ENCODE measurements at regions not wholly inside any gene's neighbourhood (a gene's known extent, or its start where the extent isn't known, plus 50 kb on each side); places are given as distances from the start of the nearest gene placed in this dataset.

GRCh38 chr1:213429642-213430041 lies 378.6 kb downstream of the RPS6KC1 start:
- in situ Hi-C loops (cut with MboI; ENCODE audit: low pct_unique_long_range_greater_than_20kb, low sequenced_read_pairs, unreplicated experiment): no loop called here
- no peak for TF ChIP-seq CTCF (IDR thresholded peaks at IDR 0.05; ENCODE audit: extremely low read depth, insufficient read depth, missing control alignments)
- no peak for DNase-seq (ENCODE audit: low spot score)

GRCh38 chr1:213435715-213436114 lies 384.7 kb downstream of the RPS6KC1 start:
- no peak for TF ChIP-seq CTCF (IDR thresholded peaks at IDR 0.05; ENCODE audit: extremely low read depth, insufficient read depth, missing control alignments)
- in situ Hi-C loops (cut with MboI; ENCODE audit: low pct_unique_long_range_greater_than_20kb, low sequenced_read_pairs, unreplicated experiment): no loop called here
- DNase-seq (ENCODE audit: low spot score): no peak

GRCh38 chr1:213438339-213438738 lies 387.3 kb downstream of the RPS6KC1 start:
- DNase-seq (ENCODE audit: low spot score): no peak
- in situ Hi-C loops (cut with MboI; ENCODE audit: low pct_unique_long_range_greater_than_20kb, low sequenced_read_pairs, unreplicated experiment): no loop called here

GRCh38 chr1:213439703-213440102 lies 388.7 kb downstream of the RPS6KC1 start:
- in situ Hi-C loops (cut with MboI; ENCODE audit: low pct_unique_long_range_greater_than_20kb, low sequenced_read_pairs, unreplicated experiment): no loop called here
- no peak for TF ChIP-seq CTCF (IDR thresholded peaks at IDR 0.05; ENCODE audit: extremely low read depth, insufficient read depth, missing control alignments)
- DNase-seq (ENCODE audit: low spot score): no peak

More at GRCh38 chr1:213438339-213438738, 387.3 kb downstream of the RPS6KC1 start:
- TF ChIP-seq CTCF (IDR thresholded peaks at IDR 0.05; ENCODE audit: extremely low read depth, insufficient read depth, missing control alignments): no peak

- no peak for TF ChIP-seq CTCF (IDR thresholded peaks at IDR 0.05; ENCODE audit: extremely low read depth, insufficient read depth, missing control alignments)
- in situ Hi-C loops (cut with MboI; ENCODE audit: low pct_unique_long_range_greater_than_20kb, low sequenced_read_pairs, unreplicated experiment): no loop called here
- no peak for DNase-seq (ENCODE audit: low spot score)
Observed at GRCh38 chr1:213440766-213441165, 389.7 kb downstream of the RPS6KC1 start.

GRCh38 chr1:213443415-213443814 lies 392.4 kb downstream of the RPS6KC1 start:
- in situ Hi-C loops (cut with MboI; ENCODE audit: low pct_unique_long_range_greater_than_20kb, low sequenced_read_pairs, unreplicated experiment): no loop called here
- DNase-seq (ENCODE audit: low spot score): no peak

More at GRCh38 chr1:213443415-213443814, 392.4 kb downstream of the RPS6KC1 start:
- no peak for TF ChIP-seq CTCF (IDR thresholded peaks at IDR 0.05; ENCODE audit: extremely low read depth, insufficient read depth, missing control alignments)
